ENCODE measurements at regions not wholly inside any gene's neighbourhood (a gene's known extent, or its start where the extent isn't known, plus 50 kb on each side); places are given as distances from the start of the nearest gene placed in this dataset.

- H4K20me1 ChIP-seq (ENCODE audit: control insufficient read depth, insufficient read depth, low read depth, low read length): no peaks in the 10 kb centered on the region
- H3F3A ChIP-seq (ENCODE audit: control insufficient read depth, insufficient read depth): no peaks in the 10 kb centered on the region
- H3K4me1 ChIP-seq (ENCODE audit: control insufficient read depth, low read length): no peaks in the 10 kb centered on the region
- H3K9me2 ChIP-seq (replicated peaks; ENCODE audit: control insufficient read depth, low read length): no peaks in the 10 kb centered on the region
- no peaks in the 10 kb centered on the region for H3K79me2 ChIP-seq (ENCODE audit: control insufficient read depth, low read length)
- no peak overlapping the region for H3K27ac ChIP-seq (ENCODE audit: low read depth, low read length)
- H3K9me3 ChIP-seq (ENCODE audit: control insufficient read depth, insufficient read depth, low read length): no peaks in the 10 kb centered on the region
- no peak overlapping the region for H3K4me2 ChIP-seq (ENCODE audit: low read length)
- no peaks in the 10 kb centered on the region for H3K27me3 ChIP-seq (ENCODE audit: control insufficient read depth, low read length)
- no peaks in the 10 kb centered on the region for H3K36me3 ChIP-seq (ENCODE audit: control insufficient read depth, low read length)
- no peak overlapping the region for H3K4me3 ChIP-seq (ENCODE audit: low read length)
- no peak for TF ChIP-seq EZH2phosphoT487 (IDR thresholded peaks at IDR 0.05; ENCODE audit: borderline replicate concordance, low read length)
- TF ChIP-seq CTCF (IDR thresholded peaks at IDR 0.05; ENCODE audit: low read depth, low read length, poor library complexity, severe bottlenecking): no peak
These were observed 1320.5 kb downstream of the BRD1 start for GRCh38 chr22:48507171-48507570.

GRCh38 chr22:48506506-48507145, 1321.0 kb downstream of the BRD1 start:
- Histone ChIP-seq H3K4me3 (ENCODE audit: low read length) (no peak overlapping the region), H3K27ac (ENCODE audit: low read depth, low read length) (no peak overlapping the region), H3K4me2 (ENCODE audit: low read length) (no peak overlapping the region), H3K9me2 (replicated peaks; ENCODE audit: control insufficient read depth, low read length) (no peaks in the 10 kb centered on the region), H3K4me1 (ENCODE audit: control insufficient read depth, low read length) (no peaks in the 10 kb centered on the region), H3K36me3 (ENCODE audit: control insufficient read depth, low read length) (no peaks in the 10 kb centered on the region), H3K79me2 (ENCODE audit: control insufficient read depth, low read length) (no peaks in the 10 kb centered on the region), H3K27me3 (ENCODE audit: control insufficient read depth, low read length) (no peaks in the 10 kb centered on the region), H3F3A (ENCODE audit: control insufficient read depth, insufficient read depth) (no peaks in the 10 kb centered on the region), H4K20me1 (ENCODE audit: control insufficient read depth, insufficient read depth, low read depth, low read length) (no peaks in the 10 kb centered on the region), H3K9me3 (ENCODE audit: control insufficient read depth, insufficient read depth, low read length) (no peaks in the 10 kb centered on the region)
- TF ChIP-seq EZH2phosphoT487 (IDR thresholded peaks at IDR 0.05; ENCODE audit: borderline replicate concordance, low read length) (no peak), CTCF (IDR thresholded peaks at IDR 0.05; ENCODE audit: low read depth, low read length, poor library complexity, severe bottlenecking) (no peak)

GRCh38 chr22:48505891-48506290, 1321.8 kb downstream of the BRD1 start:
- Histone ChIP-seq H3K4me3 (ENCODE audit: low read length) (no peak overlapping the region), H3K79me2 (ENCODE audit: control insufficient read depth, low read length) (no peaks in the 10 kb centered on the region), H3K9me2 (replicated peaks; ENCODE audit: control insufficient read depth, low read length) (no peaks in the 10 kb centered on the region), H3K36me3 (ENCODE audit: control insufficient read depth, low read length) (no peaks in the 10 kb centered on the region), H3K4me2 (ENCODE audit: low read length) (no peak overlapping the region), H3K27ac (ENCODE audit: low read depth, low read length) (no peak overlapping the region), H3K9me3 (ENCODE audit: control insufficient read depth, insufficient read depth, low read length) (no peaks in the 10 kb centered on the region), H4K20me1 (ENCODE audit: control insufficient read depth, insufficient read depth, low read depth, low read length) (no peaks in the 10 kb centered on the region), H3K27me3 (ENCODE audit: control insufficient read depth, low read length) (no peaks in the 10 kb centered on the region), H3F3A (ENCODE audit: control insufficient read depth, insufficient read depth) (no peaks in the 10 kb centered on the region), H3K4me1 (ENCODE audit: control insufficient read depth, low read length) (no peaks in the 10 kb centered on the region)
- TF ChIP-seq EZH2phosphoT487 (IDR thresholded peaks at IDR 0.05; ENCODE audit: borderline replicate concordance, low read length) (no peak), CTCF (IDR thresholded peaks at IDR 0.05; ENCODE audit: low read depth, low read length, poor library complexity, severe bottlenecking) (no peak)
